A673 (cell line): ENCODE measurements at regions not wholly inside any gene's neighbourhood (a gene's known extent, or its start where the extent isn't known, plus 50 kb on each side); places are given as distances from the start of the nearest gene placed in this dataset.

Experiments
- BruUV-seq: library from RNA; stranded (reverse); fragments of 400-500 nt; replicated peaks from 2 replicates; lab custom pipeline; 2021; lab: Mats Ljungman, UMichigan
- CTCF ChIA-PET: fragments of 300-600 bp; sonication (Branson Sonifier 250); formaldehyde crosslinking; loops from one replicate; lab custom pipeline; 2022; ENCODE audit warnings: antibody characterized with exemption; lab: Charles Lee
- POLR2A ChIA-PET: fragments of 300-600 bp; sonication (Branson Sonifier 250); formaldehyde crosslinking; loops from one replicate; lab custom pipeline; 2022; ENCODE audit warnings: antibody characterized with exemption; ENCODE audit not compliant: low non-redundant PET; lab: Charles Lee
- DNase-seq: peaks from one replicate; pipeline ENCODE4 v3.0.0-alpha.2; 2015; ENCODE audit warnings: low spot score
- H3K27ac ChIP-seq: fragments of 200-600 bp; sonication (generic); 2 replicates; pipeline ENCODE4 v1.5.1; 2016; ENCODE audit warnings: mixed run types, low read depth, mild to moderate bottlenecking, mixed read lengths, antibody characterized with exemption, low read length; ENCODE audit not compliant: poor library complexity, severe bottlenecking
- H3K27me3 ChIP-seq: fragments of 200-600 bp; sonication (generic); replicated peaks from 2 replicates; pipeline ENCODE4 v1.6.1; 2017; ENCODE audit warnings: mixed run types, low read depth, mild to moderate bottlenecking, mixed read lengths, antibody characterized with exemption, low read length; ENCODE audit not compliant: insufficient read depth, poor library complexity
- H3K36me3 ChIP-seq: fragments of 200-600 bp; sonication (generic); 2 replicates; pipeline ENCODE4 v1.6.1; 2016; ENCODE audit warnings: mixed run types, mild to moderate bottlenecking, mixed read lengths, antibody characterized with exemption, low read length; ENCODE audit not compliant: insufficient read depth, poor library complexity, severe bottlenecking
- H3K4me1 ChIP-seq: fragments of 200-600 bp; sonication (generic); 2 replicates; pipeline ENCODE4 v1.6.1; 2017; ENCODE audit warnings: mixed run types, mild to moderate bottlenecking, mixed read lengths, antibody characterized with exemption, low read length; ENCODE audit not compliant: insufficient read depth, poor library complexity, severe bottlenecking
- H3K4me3 ChIP-seq: fragments of 200-600 bp; sonication (generic); 2 replicates; pipeline ENCODE4 v1.5.1; 2016; ENCODE audit warnings: low read depth, mixed run types, mild to moderate bottlenecking, mixed read lengths, low read length; ENCODE audit not compliant: poor library complexity, severe bottlenecking
- H3K9me3 ChIP-seq: fragments of 200-600 bp; sonication (generic); 2 replicates; pipeline ENCODE4 v1.6.1; 2016; ENCODE audit warnings: mixed run types, low read depth, mild to moderate bottlenecking, mixed read lengths, antibody characterized with exemption, low read length; ENCODE audit not compliant: poor library complexity, severe bottlenecking
- CTCF ChIP-seq: fragments of 300-800, 200-600 bp; sonication (generic); conservative IDR thresholded peaks from 2 replicates; pipeline ENCODE4 v1.5.1; 2017; ENCODE audit warnings: low read depth, mild to moderate bottlenecking, antibody characterized with exemption, low read length, moderate library complexity, mixed read lengths
- EZH2 ChIP-seq: fragments of 200-600 bp; sonication (generic); IDR thresholded peaks from 2 replicates; pipeline ENCODE4 v1.6.1; 2017; ENCODE audit warnings: borderline replicate concordance, low read depth, mild to moderate bottlenecking, mixed read lengths, antibody characterized with exemption, low read length; ENCODE audit not compliant: poor library complexity, severe bottlenecking
- intact Hi-C: fragments of 100-400 bp; cut with micrococcal nuclease; formaldehyde crosslinking; loops from one replicate; pipeline ENCODE4 v1.10.0; 2022; ENCODE audit not compliant: unreplicated experiment

GRCh38 chr13:46480131-46480530 lies 72.8 kb upstream of the LRCH1 start:
- Histone ChIP-seq H3K27ac (no peak overlapping the region), H3K9me3 (peaks cover 16% of the 10 kb centered on the region), H3K27me3 (no peaks in the 10 kb centered on the region), H3K4me1 (no peaks in the 10 kb centered on the region), H3K4me3 (no peak overlapping the region), H3K36me3 (no peaks in the 10 kb centered on the region)
- intact Hi-C loops = no loop called here
- TF ChIP-seq EZH2 (no peak), CTCF (no peak)
- no TSS peak for BruUV-seq
- ChIA-PET CTCF (interaction anchor here (0.6 kb wide), 1 partner anchor 11 kb away, joined by 6 read pairs; no protein-coding TSS in a partner anchor), POLR2A (no interaction called here)
- DNase-seq = no peak

GRCh38 chr13:46479691-46480090 lies 73.3 kb upstream of the LRCH1 start:
- BruUV-seq = no TSS peak
- CTCF ChIA-PET = no interaction called here

GRCh38 chr13:46479283-46479682 lies 73.7 kb upstream of the LRCH1 start:
- H3K36me3 ChIP-seq = no peaks in the 10 kb centered on the region
- H3K27me3 ChIP-seq = no peaks in the 10 kb centered on the region
- DNase-seq = no peak
- POLR2A ChIA-PET = no interaction called here
- H3K4me1 ChIP-seq = no peaks in the 10 kb centered on the region
- no peak overlapping the region for H3K27ac ChIP-seq
- BruUV-seq = no TSS peak
- no peak overlapping the region for H3K4me3 ChIP-seq
- TF ChIP-seq EZH2 (no peak), CTCF (no peak)
- intact Hi-C loops = no loop called here
- CTCF ChIA-PET = no interaction called here
- peaks cover 8% of the 10 kb centered on the region for H3K9me3 ChIP-seq

More at GRCh38 chr13:46479691-46480090, 73.3 kb upstream of the LRCH1 start:
- Histone ChIP-seq H3K9me3 (peaks cover 12% of the 10 kb centered on the region), H3K27me3 (no peaks in the 10 kb centered on the region), H3K27ac (no peak overlapping the region), H3K36me3 (no peaks in the 10 kb centered on the region), H3K4me1 (no peaks in the 10 kb centered on the region), H3K4me3 (no peak overlapping the region)
- DNase-seq = no peak
- intact Hi-C loops = no loop called here
- TF ChIP-seq CTCF (no peak), EZH2 (no peak)
- POLR2A ChIA-PET = no interaction called here
